Fibroblast of skin of left biceps (primary cell): ENCODE measurements at regions not wholly inside any gene's neighbourhood (a gene's known extent, or its start where the extent isn't known, plus 50 kb on each side); places are given as distances from the start of the nearest gene placed in this dataset.

Experiments
- DNase-seq, 2 experiments: peaks; one replicate each; pipeline ENCODE4 v3.0.0-alpha.2; 2013; ENCODE audit warnings: low read depth in 2 of 2

DNA sequence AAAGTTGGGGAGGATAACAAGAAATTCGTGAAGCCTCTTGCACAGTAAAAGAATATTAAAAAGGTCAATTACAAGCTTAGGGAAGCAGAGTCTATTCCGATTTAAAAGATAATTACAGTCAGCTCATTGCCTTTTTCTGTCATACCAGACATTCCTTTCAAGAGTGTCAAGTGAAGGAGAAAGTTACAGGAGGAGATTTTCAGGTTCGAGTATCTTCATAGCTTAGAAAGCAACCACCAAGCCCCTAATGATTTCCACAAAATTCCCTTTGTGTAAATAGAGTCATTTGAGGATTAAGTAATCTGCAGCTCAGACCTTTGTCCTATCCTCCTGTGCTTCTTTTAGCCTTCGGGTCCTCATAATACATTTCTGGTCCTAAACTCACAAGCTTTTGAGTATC is 414.9 kb downstream of the CDH2 start:
- no peak for DNase-seq

DNA sequence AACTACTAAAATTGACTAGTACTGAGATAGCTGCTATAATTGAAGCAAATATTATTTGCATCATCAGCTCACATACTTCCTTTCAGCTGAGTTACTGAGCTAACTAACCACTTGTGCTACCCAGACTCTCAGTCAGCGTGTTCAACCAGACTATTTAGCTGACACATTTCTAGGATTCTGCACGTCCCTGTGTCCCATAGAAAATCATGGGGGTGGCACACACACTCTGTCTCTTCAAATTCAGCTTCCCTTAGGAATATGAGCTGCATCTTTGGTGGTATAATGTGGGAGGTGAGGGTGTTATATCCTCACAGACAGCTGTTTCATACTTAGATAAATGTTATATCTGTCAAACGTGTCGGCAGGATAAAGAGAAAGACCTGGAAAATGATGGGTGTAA is 424.0 kb downstream of the CDH2 start:
- no peak for DNase-seq

DNA sequence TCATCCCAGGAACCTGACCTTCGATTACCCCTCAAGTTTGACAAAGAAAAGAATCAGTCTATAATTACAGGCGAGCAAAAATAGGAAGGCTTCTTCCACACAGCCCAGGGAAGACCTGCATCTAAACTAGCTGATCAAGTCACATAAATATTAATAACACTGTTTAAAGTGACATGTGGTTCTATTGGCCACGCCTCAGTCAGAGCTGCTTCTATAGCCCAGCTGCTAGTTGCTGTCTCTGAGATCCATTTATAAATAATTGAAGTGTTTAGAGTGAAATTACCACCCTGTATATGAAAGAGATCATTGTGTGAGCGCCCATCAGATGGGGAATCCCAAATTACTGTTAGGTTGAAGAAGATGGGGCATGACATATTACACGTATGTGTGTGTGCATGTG is 426.0 kb downstream of the CDH2 start:
- no peak for DNase-seq

DNA sequence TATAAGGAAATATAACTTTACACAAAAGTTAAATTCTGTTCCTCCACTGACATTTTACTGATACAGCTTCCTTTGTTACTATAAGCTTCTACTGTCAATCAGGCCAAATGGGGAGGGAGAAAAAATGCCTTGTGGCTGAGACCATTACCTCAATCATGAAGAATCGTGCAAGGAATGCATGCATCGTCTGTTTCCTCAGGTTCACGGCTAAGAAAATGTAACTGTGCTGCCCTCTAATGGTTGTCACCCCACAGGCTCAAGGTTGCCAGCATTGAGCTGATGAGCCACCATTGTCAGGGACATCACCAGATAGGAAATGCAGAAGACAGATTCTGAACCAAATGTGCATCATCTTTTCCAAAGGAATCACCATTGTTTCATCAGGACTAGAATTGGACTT is 426.9 kb downstream of the CDH2 start:
- DNase-seq, result peak; percentile 57 to 59

GRCh38 chr18:27749194-27749593 is 427.7 kb downstream of the CDH2 start:
- DNase-seq, result no peak

DNA sequence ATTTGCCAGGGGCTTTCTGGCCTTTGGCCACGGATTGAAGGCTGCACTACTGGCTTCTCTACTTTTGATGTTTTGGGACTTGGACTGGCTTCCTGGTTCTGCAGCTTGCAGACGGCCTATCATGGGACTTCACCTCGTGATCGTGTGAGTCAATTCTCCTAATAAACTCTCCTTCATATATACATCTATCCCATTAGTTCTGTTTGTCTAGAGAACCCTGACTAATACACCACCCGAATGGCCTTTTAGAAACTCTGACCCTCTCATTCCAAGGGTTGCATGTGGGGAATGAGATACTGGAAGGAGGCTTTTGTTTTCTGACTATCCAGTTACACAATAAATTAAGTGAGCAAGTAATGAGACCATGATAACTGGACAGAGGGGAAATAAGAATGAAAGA is 430.7 kb downstream of the CDH2 start:
- no peak for DNase-seq

GRCh38 chr18:27735117-27735516 is 441.8 kb downstream of the CDH2 start:
- no peak for DNase-seq

- no peak for DNase-seq
These were observed 445.7 kb downstream of the CDH2 start for GRCh38 chr18:27731211-27731610.

DNA sequence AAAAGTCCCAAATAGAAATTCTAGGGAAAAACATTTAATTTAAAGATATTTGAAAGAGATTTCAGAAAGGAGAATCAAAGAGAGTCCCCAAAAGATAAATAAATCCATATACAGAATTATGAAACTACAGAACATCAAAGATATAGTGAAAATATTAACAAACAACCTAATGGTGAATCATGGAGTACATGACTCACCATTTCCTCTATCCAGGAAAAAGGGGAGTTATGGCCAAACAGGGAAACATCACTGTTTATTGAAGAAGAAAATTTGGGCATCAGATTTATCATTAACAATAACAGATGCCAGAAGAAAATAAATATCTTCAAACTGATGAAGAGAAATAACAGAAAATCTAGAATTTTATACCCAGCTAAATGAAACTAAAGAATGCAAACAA is 448.3 kb downstream of the CDH2 start:
- no peak for DNase-seq

- no peak for DNase-seq
These were observed 452.6 kb downstream of the CDH2 start for GRCh38 chr18:27724362-27724761.

- no peak for DNase-seq
These were observed 453.8 kb downstream of the CDH2 start for GRCh38 chr18:27723168-27723567.

GRCh38 chr18:27719680-27720079 is 457.2 kb downstream of the CDH2 start:
- no peak for DNase-seq

DNA sequence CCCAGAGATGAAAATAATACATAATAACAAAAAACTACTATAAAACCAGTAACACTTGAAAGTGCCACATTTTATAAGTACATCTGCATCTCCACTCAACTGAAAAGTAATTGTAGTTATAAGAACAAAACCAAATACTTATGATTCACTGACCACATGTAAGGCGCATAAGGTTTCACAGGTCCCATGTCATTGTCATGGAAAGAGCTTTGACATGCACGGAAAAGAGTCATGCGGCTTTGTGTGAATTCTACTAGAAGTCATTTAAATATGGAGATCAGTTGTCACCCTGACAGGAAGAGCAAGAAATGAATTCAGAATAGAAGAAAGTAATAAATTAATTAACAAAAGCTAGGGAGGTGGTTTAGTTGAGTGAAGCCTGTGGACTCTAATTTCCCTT is 459.1 kb downstream of the CDH2 start:
- DNase-seq, result no peak

DNA sequence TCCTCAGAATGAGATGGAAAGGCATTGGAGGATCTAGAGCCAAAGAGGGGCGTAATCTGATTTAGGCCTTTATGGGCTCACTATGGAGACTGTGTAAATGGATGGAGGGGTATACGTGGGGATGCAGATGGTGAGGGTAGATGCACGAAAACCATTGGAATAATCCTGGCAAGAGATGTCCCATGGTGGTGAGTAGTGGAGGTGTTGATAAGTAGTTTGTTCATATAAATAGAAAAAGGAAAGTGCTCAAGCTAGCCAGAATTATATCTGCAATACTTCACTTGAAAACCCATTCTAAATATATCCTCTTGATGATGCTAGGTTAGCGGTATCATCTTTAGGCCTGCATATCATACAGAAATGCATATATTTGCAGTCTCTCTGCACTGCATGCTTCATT is 459.7 kb downstream of the CDH2 start:
- DNase-seq, result no peak

DNA sequence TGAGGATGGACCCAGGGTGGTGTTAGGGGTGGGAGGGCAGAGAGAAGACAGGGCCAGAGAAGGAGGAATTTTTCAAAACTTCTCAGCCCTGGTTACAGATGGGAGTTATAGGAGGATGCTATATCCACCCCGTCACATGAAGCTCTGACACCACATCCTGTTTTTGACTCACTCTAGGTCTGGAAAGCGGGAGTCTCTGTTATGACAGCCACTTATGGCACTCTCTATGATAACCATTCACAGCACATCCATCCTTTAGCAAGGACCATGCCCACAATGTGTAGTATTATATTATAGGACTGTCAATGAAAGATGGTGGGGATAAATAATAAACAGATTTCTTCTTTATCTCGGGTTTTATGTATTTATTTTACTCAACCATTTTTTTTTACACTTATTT is 461.2 kb downstream of the CDH2 start:
- no peak for DNase-seq

- peak; percentile 85 to 91 for DNase-seq
These were observed 463.2 kb downstream of the CDH2 start for GRCh38 chr18:27713738-27714095.

- DNase-seq, result no peak
These were observed 463.7 kb downstream of the CDH2 start for GRCh38 chr18:27713037-27713737.

DNA sequence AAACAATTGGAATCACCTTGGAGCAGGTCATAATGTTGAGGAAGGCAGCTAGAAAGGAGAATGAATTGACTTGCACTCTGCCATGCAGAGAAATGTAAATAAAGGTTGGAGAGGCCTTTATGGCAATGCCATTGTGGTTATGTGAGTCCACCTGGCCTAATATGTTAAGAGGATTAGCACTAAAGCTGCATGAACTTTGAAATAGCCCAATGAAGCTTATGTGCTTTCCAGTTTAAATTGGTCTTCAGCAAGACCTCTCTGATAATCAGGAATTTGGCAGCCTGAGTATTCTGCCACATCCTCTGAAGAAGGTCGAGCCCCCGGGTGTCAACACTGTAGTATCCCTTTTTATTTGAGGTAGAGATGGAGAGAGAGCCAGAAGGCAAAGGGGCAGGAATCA is 464.9 kb downstream of the CDH2 start:
- no peak for DNase-seq

GRCh38 chr18:27711382-27711781 is 465.5 kb downstream of the CDH2 start:
- DNase-seq, result no peak

DNA sequence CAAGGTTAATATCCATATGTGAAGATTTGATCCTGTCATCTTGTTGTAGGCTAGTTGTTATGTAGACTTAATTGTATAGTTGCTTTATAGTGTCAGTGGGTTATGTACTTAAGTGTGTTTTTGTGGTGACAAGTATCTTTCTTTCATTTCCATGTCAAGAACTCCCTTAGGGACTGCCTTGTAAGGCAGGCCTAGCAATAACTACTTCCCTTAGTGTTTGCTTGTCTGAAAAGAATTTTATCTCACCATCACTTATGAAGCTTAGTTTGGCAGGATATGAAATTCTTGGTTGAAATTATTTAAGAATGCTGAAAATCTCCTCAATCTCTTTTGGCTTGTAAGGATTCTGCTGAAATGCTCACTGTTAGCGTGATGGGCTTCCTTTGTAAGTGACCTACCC is 467.6 kb downstream of the CDH2 start:
- DNase-seq, result no peak

- peak in 1 of 2 experiments; percentile 19 for DNase-seq
These were observed 469.7 kb downstream of the CDH2 start for GRCh38 chr18:27707201-27707600.

DNA sequence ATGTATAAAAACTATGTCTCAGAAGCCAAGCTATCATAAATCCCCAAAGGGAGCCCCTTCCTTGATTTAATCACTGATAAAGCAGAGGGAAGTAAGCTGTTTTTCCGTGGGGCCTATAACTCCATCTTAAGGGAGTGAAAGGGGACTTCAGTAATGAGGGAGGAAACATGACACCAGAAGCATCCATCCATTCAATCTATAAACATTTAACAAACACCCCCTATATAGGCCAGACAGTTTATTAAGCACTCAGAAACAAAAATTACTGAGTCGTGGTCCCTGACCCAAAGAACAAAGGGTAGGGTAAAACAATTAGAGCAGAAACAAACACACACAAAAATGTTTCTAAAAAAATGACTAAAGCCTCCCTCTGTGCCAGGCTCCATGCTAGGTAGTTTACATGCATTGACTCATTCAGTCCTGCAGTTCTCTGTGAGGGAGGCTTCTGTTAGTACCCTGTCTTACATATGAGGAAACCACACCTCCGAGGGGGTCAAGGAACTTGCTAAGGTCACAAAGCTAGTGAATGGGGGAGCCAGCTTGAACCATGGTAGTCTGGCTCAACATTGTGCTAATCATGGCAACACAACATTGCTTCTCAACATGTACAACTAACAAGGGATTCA is 472.1 kb downstream of the CDH2 start:
- no peak for DNase-seq

- no peak for DNase-seq
These were observed 477.8 kb downstream of the CDH2 start for GRCh38 chr18:27699137-27699536.

DNA sequence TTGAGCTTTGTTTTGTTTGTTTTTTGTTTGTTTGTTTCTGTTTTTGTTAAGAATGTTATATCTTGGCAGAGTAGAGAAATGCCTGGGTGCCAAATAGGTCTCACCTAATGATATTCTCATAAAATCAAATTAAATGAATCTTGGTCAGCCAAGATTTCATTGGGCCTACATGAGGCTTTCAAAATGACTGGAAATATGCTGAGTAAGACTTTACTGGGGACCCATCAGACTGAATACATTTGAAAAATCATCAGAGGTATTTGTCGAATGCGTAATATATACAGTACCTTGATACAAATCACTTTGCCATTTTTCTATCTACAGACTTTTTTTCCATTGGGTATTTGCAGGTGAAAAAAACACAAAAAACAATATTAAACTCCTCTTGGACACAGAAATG is 480.8 kb downstream of the CDH2 start:
- no peak for DNase-seq
